ENCODE measurements at regions not wholly inside any gene's neighbourhood (a gene's known extent, or its start where the extent isn't known, plus 50 kb on each side); places are given as distances from the start of the nearest gene placed in this dataset.

DNA sequence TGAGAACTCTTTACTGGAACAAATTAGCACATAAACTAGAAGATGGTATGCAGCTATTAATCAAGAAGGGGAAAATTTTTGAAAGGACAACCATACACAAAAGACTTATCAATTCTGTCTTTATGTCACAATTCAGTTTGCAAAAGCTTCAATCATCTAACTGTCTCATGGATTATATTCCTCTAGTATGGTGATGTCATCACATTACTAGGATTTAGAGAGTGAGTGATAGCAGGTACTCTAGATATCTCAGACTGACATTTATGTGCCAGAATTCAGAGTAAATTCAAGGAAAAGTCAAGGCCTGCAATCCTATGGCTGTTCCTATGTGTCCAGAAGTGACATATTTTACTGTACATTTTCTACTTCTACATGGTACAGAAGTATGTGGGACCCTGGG, 318.9 kb upstream of the GRAMD2B start:
- Histone ChIP-seq H3K27me3 (ENCODE audit: control insufficient read depth in 2 of 2, insufficient read depth in 2 of 2, low read length in 2 of 2) (no peaks in the 10 kb centered on the region), H3K9me1 (replicated peaks; ENCODE audit: control insufficient read depth, extremely low read depth, insufficient read depth, low read length) (no peaks in the 10 kb centered on the region), H3K79me2 (ENCODE audit: control insufficient read depth, insufficient read depth, low read length) (no peaks in the 10 kb centered on the region), H4K20me1 (replicated peaks; ENCODE audit: control insufficient read depth, extremely low read depth, insufficient read depth, low read length) (no peaks in the 10 kb centered on the region), H3K9me3 (replicated peaks; ENCODE audit: control insufficient read depth, insufficient read depth, low read length) (no peaks in the 10 kb centered on the region), H2AFZ (ENCODE audit: low read depth, low read length) (no peak overlapping the region), H3K4me3 (replicated peaks in 1 of 3; ENCODE audit: insufficient read depth in 1 of 3, low read depth in 1 of 3, low read length in 3 of 3) (no peak overlapping the region), H3K9ac (replicated peaks; ENCODE audit: extremely low read depth, insufficient read depth, low read length) (no peak overlapping the region), H3K4me2 (ENCODE audit: insufficient read depth, low read length) (no peak overlapping the region), H3K4me1 (ENCODE audit: control insufficient read depth, extremely low read depth, insufficient read depth, low read length) (no peaks in the 10 kb centered on the region), H3K27ac (ENCODE audit: insufficient read depth, low read depth, low read length) (no peak overlapping the region), H3K36me3 (ENCODE audit: control insufficient read depth in 2 of 2, extremely low read depth in 1 of 2, insufficient read depth in 2 of 2, low read length in 2 of 2) (no peaks in the 10 kb centered on the region)
- ChIA-PET POLR2A (no interaction called here), CTCF (no interaction called here)
- intact Hi-C loops (cut with micrococcal nuclease), result no loop called here
- FAIRE-seq (no peak), DNase-seq (ENCODE audit: low read depth, low spot score) (no peak)
- no TSS peak for BruUV-seq (replicated peaks)
- dilution Hi-C loops (cut with MboI; ENCODE audit: extremely low pct_ligation_motif_present, low sequenced_read_pairs), result no loop called here
- TF ChIP-seq, protein P1, sequence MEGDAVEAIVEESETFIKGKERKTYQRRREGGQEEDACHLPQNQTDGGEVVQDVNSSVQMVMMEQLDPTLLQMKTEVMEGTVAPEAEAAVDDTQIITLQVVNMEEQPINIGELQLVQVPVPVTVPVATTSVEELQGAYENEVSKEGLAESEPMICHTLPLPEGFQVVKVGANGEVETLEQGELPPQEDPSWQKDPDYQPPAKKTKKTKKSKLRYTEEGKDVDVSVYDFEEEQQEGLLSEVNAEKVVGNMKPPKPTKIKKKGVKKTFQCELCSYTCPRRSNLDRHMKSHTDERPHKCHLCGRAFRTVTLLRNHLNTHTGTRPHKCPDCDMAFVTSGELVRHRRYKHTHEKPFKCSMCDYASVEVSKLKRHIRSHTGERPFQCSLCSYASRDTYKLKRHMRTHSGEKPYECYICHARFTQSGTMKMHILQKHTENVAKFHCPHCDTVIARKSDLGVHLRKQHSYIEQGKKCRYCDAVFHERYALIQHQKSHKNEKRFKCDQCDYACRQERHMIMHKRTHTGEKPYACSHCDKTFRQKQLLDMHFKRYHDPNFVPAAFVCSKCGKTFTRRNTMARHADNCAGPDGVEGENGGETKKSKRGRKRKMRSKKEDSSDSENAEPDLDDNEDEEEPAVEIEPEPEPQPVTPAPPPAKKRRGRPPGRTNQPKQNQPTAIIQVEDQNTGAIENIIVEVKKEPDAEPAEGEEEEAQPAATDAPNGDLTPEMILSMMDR (IDR thresholded peaks at IDR 0.05; ENCODE audit: extremely low read depth in 1 of 2, insufficient read depth in 1 of 2, low read depth in 1 of 2, low read length in 2 of 2), result no peak
- no peak for TF ChIP-seq POLR2AphosphoS5 (IDR thresholded peaks at IDR 0.05; ENCODE audit: insufficient read depth, low read depth, low read length)
- TF ChIP-seq, protein P2, sequence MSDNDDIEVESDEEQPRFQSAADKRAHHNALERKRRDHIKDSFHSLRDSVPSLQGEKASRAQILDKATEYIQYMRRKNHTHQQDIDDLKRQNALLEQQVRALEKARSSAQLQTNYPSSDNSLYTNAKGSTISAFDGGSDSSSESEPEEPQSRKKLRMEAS (IDR thresholded peaks at IDR 0.05; ENCODE audit: insufficient read depth, insufficient read length), result no peak

DNA sequence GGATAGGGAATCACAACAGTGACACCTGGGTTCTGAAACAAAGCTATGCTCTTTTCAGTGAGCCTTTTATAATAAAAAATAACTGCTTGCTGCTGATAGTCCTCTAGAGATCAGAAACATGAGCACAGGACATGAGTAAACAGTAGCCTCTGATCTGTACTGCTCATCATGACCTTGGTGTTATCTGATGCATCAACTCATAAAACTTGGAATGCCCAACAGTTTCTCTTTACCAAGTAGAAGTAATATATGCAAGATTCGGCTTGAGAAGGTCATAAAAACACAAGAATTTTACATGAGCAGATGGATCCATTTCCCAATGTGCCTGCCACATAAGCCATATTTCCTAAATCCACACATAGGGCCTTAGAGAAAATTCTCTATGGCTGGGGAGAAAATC, 318.3 kb upstream of the GRAMD2B start:
- dilution Hi-C loops (cut with MboI; ENCODE audit: extremely low pct_ligation_motif_present, low sequenced_read_pairs) (no loop called here), intact Hi-C loops (cut with micrococcal nuclease) (no loop called here)
- no peak overlapping the region for H3K4me2 ChIP-seq (ENCODE audit: insufficient read depth, low read length)
- H3K27me3 ChIP-seq (ENCODE audit: control insufficient read depth in 2 of 2, insufficient read depth in 2 of 2, low read length in 2 of 2), result no peaks in the 10 kb centered on the region
- H2AFZ ChIP-seq (ENCODE audit: low read depth, low read length), result no peak overlapping the region
- H3K9me3 ChIP-seq (replicated peaks; ENCODE audit: control insufficient read depth, insufficient read depth, low read length), result no peaks in the 10 kb centered on the region
- ChIA-PET CTCF (no interaction called here), POLR2A (no interaction called here)
- H3K36me3 ChIP-seq (ENCODE audit: control insufficient read depth in 2 of 2, extremely low read depth in 1 of 2, insufficient read depth in 2 of 2, low read length in 2 of 2), result no peaks in the 10 kb centered on the region
- H3K9ac ChIP-seq (replicated peaks; ENCODE audit: extremely low read depth, insufficient read depth, low read length), result no peak overlapping the region
- H3K9me1 ChIP-seq (replicated peaks; ENCODE audit: control insufficient read depth, extremely low read depth, insufficient read depth, low read length), result no peaks in the 10 kb centered on the region
- H3K79me2 ChIP-seq (ENCODE audit: control insufficient read depth, insufficient read depth, low read length), result no peaks in the 10 kb centered on the region
- no peaks in the 10 kb centered on the region for H4K20me1 ChIP-seq (replicated peaks; ENCODE audit: control insufficient read depth, extremely low read depth, insufficient read depth, low read length)
- no peaks in the 10 kb centered on the region for H3K4me1 ChIP-seq (ENCODE audit: control insufficient read depth, extremely low read depth, insufficient read depth, low read length)
- FAIRE-seq, result no peak
- no peak for DNase-seq (ENCODE audit: low read depth, low spot score)
- BruUV-seq (replicated peaks), result no TSS peak
- no peak overlapping the region for H3K4me3 ChIP-seq (replicated peaks in 1 of 3; ENCODE audit: insufficient read depth in 1 of 3, low read depth in 1 of 3, low read length in 3 of 3)
- TF ChIP-seq MYC (IDR thresholded peaks at IDR 0.05; ENCODE audit: low read depth, low read length) (no peak), JUN (IDR thresholded peaks at IDR 0.05; ENCODE audit: borderline replicate concordance, insufficient read depth, insufficient read length, low read depth) (no peak), EZH2 (IDR thresholded peaks at IDR 0.05; ENCODE audit: borderline replicate concordance, low read depth, low read length, severe bottlenecking) (no peak), FOS (IDR thresholded peaks at IDR 0.05; ENCODE audit: borderline replicate concordance, insufficient read depth, low read length) (no peak), POLR2A (IDR thresholded peaks at IDR 0.05; ENCODE audit: low read depth, low read length) (no peak), GATA2 (IDR thresholded peaks at IDR 0.05; ENCODE audit: insufficient read depth, insufficient read length, low read depth, low read length) (no peak), POLR2AphosphoS5 (IDR thresholded peaks at IDR 0.05; ENCODE audit: insufficient read depth, low read depth, low read length) (no peak)
- TF ChIP-seq, protein P2 (IDR thresholded peaks at IDR 0.05; ENCODE audit: insufficient read depth, insufficient read length), result no peak
- TF ChIP-seq, protein P1 (IDR thresholded peaks at IDR 0.05; ENCODE audit: extremely low read depth in 1 of 2, insufficient read depth in 1 of 2, low read depth in 1 of 2, low read length in 2 of 2), result no peak
- no peak overlapping the region for H3K27ac ChIP-seq (ENCODE audit: insufficient read depth, low read depth, low read length)

Data from endothelial cell of umbilical vein (primary cell).